Adipocyte (in vitro differentiated cells): ENCODE measurements at regions not wholly inside any gene's neighbourhood (a gene's known extent, or its start where the extent isn't known, plus 50 kb on each side); places are given as distances from the start of the nearest gene placed in this dataset.
A peak's percentile ranks its signal among the peaks of the same experiment; 100 is the strongest.
"Not testable (repeated sequence)": the region's sequence is repeated elsewhere in the genome, so short reads cannot be mapped to it uniquely, and the experiment has no call there.

ENCODE experiments used
- DNase-seq: peaks from one replicate; pipeline ENCODE4 v3.0.0-alpha.2; 2015; ENCODE audit warnings: low read depth
- H3K27me3 ChIP-seq: replicated peaks from 2 replicates; pipeline ENCODE4 v1.7.0; 2013; ENCODE audit warnings: mild to moderate bottlenecking, low read length, moderate library complexity; ENCODE audit not compliant: control insufficient read depth, insufficient read depth
- H3K36me3 ChIP-seq: 2 replicates; pipeline ENCODE4 v1.7.0; 2013; ENCODE audit warnings: low read length, mild to moderate bottlenecking, moderate library complexity; ENCODE audit not compliant: control insufficient read depth, insufficient read depth, severe bottlenecking
- H3K4me1 ChIP-seq: 2 replicates; pipeline ENCODE4 v1.7.0; 2013; ENCODE audit warnings: mild to moderate bottlenecking, low read length, moderate library complexity; ENCODE audit not compliant: control insufficient read depth, insufficient read depth
- H3K4me3 ChIP-seq: 2 replicates; pipeline ENCODE4 v1.7.0; 2013; ENCODE audit warnings: mild to moderate bottlenecking, low read length, moderate library complexity
- H3K9ac ChIP-seq: 2 replicates; pipeline ENCODE4 v1.7.0; 2013; ENCODE audit warnings: mild to moderate bottlenecking, low read length, moderate library complexity
- H3K9me3 ChIP-seq: 2 replicates; pipeline ENCODE4 v1.7.0; 2013; ENCODE audit warnings: mild to moderate bottlenecking, low read length, moderate library complexity; ENCODE audit not compliant: control insufficient read depth

GRCh38 chr1:178037510-178038253, 56.2 kb upstream of the RASAL2 start:
- no peaks in the 10 kb centered on the region for H3K9me3 ChIP-seq
- H3K9ac ChIP-seq: peak overlapping the region; percentile 84
- H3K27me3 ChIP-seq: no peaks in the 10 kb centered on the region
- H3K4me3 ChIP-seq: peak overlapping the region; percentile 86
- H3K36me3 ChIP-seq: no peaks in the 10 kb centered on the region
- peaks cover 13% of the 10 kb centered on the region for H3K4me1 ChIP-seq
- DNase-seq: peak; percentile 86

- DNase-seq: no peak
- Histone ChIP-seq H3K4me3 (peak overlapping the region; percentile 86), H3K4me1 (peaks cover 13% of the 10 kb centered on the region), H3K9me3 (no peaks in the 10 kb centered on the region), H3K36me3 (no peaks in the 10 kb centered on the region), H3K27me3 (no peaks in the 10 kb centered on the region), H3K9ac (peak overlapping the region; percentile 84)
Observed at GRCh38 chr1:178038372-178038771, 55.5 kb upstream of the RASAL2 start.

- no peak for DNase-seq
- H3K36me3 ChIP-seq: no peaks in the 10 kb centered on the region
- peaks cover 13% of the 10 kb centered on the region for H3K4me1 ChIP-seq
- no peaks in the 10 kb centered on the region for H3K27me3 ChIP-seq
- H3K4me3 ChIP-seq: no peak overlapping the region
- no peaks in the 10 kb centered on the region for H3K9me3 ChIP-seq
- H3K9ac ChIP-seq: no peak overlapping the region
Observed at GRCh38 chr1:178039891-178040290, 54.0 kb upstream of the RASAL2 start.

GRCh38 chr1:178043940-178044339, 50.0 kb upstream of the RASAL2 start:
- H3K36me3 ChIP-seq: not testable (repeated sequence)

More at GRCh38 chr1:178043940-178044339, 50.0 kb upstream of the RASAL2 start:
- H3K4me1 ChIP-seq: peaks cover 17% of the 10 kb centered on the region
- H3K9me3 ChIP-seq, DNase-seq, H3K4me3 ChIP-seq, H3K27me3 ChIP-seq, H3K9ac ChIP-seq: not testable (repeated sequence)
